ENCODE measurements at regions not wholly inside any gene's neighbourhood (a gene's known extent, or its start where the extent isn't known, plus 50 kb on each side); places are given as distances from the start of the nearest gene placed in this dataset.
"Not testable (repeated sequence)": the region's sequence is repeated elsewhere in the genome, so short reads cannot be mapped to it uniquely, and the experiment has no call there.

DNA sequence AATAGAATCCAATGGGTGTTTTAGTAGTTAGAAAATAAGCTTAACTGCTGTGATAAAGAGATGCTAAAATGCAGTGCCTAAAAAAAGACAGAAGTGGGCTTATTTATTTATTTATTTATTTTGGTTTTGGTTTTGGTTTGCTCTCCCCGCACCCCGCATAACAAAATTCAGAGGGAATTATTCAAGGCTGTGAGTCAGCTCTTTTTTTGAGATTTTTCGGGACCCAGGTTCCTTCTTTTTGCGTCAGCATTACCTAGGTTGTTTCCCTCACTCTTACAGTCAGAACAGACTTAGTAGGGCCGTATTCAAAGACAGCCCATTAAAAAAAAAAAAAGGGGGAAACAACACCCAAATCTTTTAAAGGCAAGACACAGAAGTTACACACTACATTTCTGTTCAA is 1495.5 kb upstream of the ADGRL3 start:
- Histone ChIP-seq H3K4me3 (no peak overlapping the region), H3K36me3 (replicated peaks) (no peaks in the 10 kb centered on the region), H3K4me1 (no peaks in the 10 kb centered on the region), H3K9me3 (no peaks in the 10 kb centered on the region), H3K27me3 (ENCODE audit: low read depth) (no peaks in the 10 kb centered on the region)
- DNase-seq (ENCODE audit: low spot score in 2 of 2), result no peak
- in situ Hi-C loops (cut with MboI; ENCODE audit: low sequenced_read_pairs), result no loop called here

DNA sequence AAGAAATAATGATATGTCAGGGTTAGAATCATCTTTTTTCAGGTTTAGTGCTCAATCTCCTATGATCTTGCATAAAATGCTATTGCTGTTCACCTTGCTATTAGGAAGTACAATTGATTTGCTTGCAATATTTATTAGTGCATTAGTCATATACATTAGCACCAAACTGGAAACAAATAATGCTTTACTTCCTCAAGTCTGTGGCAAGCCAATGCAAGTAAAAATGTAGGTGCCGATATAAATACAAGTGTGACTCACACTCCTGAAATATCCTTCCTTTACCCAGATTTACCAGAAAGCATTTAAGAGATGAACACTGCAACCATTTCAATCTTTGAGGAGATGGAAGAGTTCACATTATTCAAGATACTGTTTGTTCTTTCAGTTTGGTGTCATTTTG is 1487.7 kb upstream of the ADGRL3 start:
- H3K27me3 ChIP-seq (ENCODE audit: low read depth), result no peaks in the 10 kb centered on the region
- H3K36me3 ChIP-seq (replicated peaks), result no peaks in the 10 kb centered on the region
- H3K4me3 ChIP-seq, result no peak overlapping the region
- no peaks in the 10 kb centered on the region for H3K9me3 ChIP-seq
- in situ Hi-C loops (cut with MboI; ENCODE audit: low sequenced_read_pairs), result no loop called here
- DNase-seq (ENCODE audit: low spot score in 2 of 2), result no peak
- no peaks in the 10 kb centered on the region for H3K4me1 ChIP-seq

DNA sequence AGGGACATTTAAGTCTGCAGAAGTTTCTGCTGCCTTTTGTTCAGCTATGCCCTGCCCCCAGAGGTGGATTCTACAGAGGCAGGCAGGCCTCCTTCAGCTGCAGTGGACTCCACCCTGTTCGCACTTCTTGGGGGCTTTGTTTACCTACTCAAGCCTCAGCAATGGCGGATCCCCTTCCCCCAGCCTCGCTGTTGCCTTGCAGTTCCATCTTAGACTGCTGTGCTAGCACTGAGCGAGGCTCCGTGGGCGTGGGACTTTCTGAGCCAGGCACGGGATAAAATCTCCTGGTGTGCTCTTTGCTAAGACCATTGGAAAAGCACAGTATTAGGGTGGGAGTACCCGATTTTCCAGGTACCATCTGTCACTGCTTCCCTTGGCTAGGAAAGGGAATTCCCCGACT is 1475.8 kb upstream of the ADGRL3 start:
- H3K4me3 ChIP-seq; in situ Hi-C loops (cut with MboI; ENCODE audit: low sequenced_read_pairs); H3K9me3 ChIP-seq; DNase-seq (ENCODE audit: low spot score in 2 of 2); H3K36me3 ChIP-seq (replicated peaks); H3K4me1 ChIP-seq; H3K27me3 ChIP-seq (ENCODE audit: low read depth): not testable (repeated sequence)

DNA sequence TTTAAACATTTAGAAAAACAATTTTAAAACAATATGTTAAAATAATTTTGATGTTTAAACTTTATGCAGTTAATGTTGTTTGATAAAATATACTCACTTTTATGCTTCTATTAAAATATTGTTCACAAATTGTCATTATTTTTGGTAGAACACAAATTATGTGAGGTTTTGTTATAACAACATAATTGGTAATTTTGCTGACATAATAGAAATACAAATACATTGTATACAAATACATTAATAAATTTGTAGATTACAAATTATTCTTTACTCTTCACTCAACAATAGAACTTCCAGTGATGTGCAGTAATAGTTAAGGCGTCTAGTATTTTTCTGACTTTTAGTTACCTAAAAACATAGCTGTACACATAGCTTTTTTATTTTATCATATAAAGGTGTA is 1472.4 kb upstream of the ADGRL3 start:
- Histone ChIP-seq H3K4me1 (no peaks in the 10 kb centered on the region), H3K4me3 (no peak overlapping the region), H3K27me3 (ENCODE audit: low read depth) (no peaks in the 10 kb centered on the region), H3K36me3 (replicated peaks) (no peaks in the 10 kb centered on the region), H3K9me3 (no peaks in the 10 kb centered on the region)
- in situ Hi-C loops (cut with MboI; ENCODE audit: low sequenced_read_pairs), result no loop called here
- no peak for DNase-seq (ENCODE audit: low spot score in 2 of 2)

DNA sequence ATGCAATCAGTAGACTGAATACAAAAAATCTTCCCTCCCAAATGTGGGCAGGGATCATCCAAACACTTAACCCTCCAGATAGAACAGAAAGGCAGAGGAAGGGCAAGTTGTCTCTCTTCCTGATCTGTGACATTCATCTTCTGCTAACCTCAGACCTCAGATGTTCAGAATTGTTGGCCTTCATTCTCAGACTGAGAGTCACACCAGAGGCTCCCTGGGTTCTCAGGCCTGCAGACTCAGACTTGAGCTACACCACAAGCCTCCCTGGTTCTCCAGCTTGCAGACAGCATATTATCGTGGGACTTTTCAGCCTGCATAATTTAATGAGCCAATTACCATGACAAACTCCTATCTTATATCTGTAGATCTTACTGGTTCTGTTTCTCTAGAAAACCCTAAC is 1471.6 kb upstream of the ADGRL3 start:
- no peaks in the 10 kb centered on the region for H3K27me3 ChIP-seq (ENCODE audit: low read depth)
- no peak for DNase-seq (ENCODE audit: low spot score in 2 of 2)
- no peaks in the 10 kb centered on the region for H3K4me1 ChIP-seq
- H3K4me3 ChIP-seq, result no peak overlapping the region
- H3K36me3 ChIP-seq (replicated peaks), result no peaks in the 10 kb centered on the region
- no peaks in the 10 kb centered on the region for H3K9me3 ChIP-seq
- in situ Hi-C loops (cut with MboI; ENCODE audit: low sequenced_read_pairs), result no loop called here

DNA sequence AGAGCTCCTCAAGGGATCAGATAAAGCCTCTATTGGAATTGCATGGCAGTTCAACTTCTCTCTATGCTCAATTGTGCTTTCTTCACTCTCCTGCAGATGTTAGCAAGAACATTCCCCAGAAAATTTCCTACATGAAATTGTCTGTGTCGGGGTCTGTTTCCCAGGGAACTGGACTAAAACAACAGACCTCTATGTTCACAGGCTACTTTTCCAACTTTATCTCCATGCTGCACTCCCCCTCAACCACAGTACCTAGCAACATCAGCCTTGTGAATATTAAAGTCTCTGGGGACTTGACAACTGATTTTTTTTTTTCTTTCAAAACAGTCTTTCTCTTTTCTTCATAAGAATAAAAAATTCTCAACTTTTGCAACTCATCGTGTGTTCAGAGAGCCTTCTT is 1470.8 kb upstream of the ADGRL3 start:
- in situ Hi-C loops (cut with MboI; ENCODE audit: low sequenced_read_pairs), result no loop called here
- Histone ChIP-seq H3K36me3 (replicated peaks) (no peaks in the 10 kb centered on the region), H3K27me3 (ENCODE audit: low read depth) (no peaks in the 10 kb centered on the region), H3K4me1 (no peaks in the 10 kb centered on the region), H3K9me3 (no peaks in the 10 kb centered on the region), H3K4me3 (no peak overlapping the region)
- DNase-seq (ENCODE audit: low spot score in 2 of 2), result no peak

DNA sequence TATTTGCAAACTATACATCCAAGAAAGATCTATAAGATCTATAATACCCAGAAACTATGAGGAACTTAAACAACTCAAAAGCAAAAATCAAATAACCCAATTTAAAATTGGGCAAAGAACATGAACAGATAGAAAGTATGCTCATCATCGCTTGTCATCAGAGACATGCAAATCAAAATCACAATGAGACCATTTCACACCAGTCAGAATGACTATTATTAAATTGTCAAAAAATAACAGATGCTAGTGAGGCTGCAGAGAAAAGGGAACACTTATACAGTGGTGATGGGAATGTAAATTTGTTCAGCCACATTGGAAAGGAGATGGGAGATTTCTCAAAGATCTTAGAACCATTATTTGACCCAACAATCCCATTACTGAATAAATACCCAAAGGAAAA is 1451.7 kb upstream of the ADGRL3 start:
- no peaks in the 10 kb centered on the region for H3K9me3 ChIP-seq
- H3K36me3 ChIP-seq (replicated peaks), result no peaks in the 10 kb centered on the region
- no peaks in the 10 kb centered on the region for H3K4me1 ChIP-seq
- H3K27me3 ChIP-seq (ENCODE audit: low read depth), result no peaks in the 10 kb centered on the region
- in situ Hi-C loops (cut with MboI; ENCODE audit: low sequenced_read_pairs), result no loop called here
- H3K4me3 ChIP-seq, result no peak overlapping the region
- no peak for DNase-seq (ENCODE audit: low spot score in 2 of 2)

DNA sequence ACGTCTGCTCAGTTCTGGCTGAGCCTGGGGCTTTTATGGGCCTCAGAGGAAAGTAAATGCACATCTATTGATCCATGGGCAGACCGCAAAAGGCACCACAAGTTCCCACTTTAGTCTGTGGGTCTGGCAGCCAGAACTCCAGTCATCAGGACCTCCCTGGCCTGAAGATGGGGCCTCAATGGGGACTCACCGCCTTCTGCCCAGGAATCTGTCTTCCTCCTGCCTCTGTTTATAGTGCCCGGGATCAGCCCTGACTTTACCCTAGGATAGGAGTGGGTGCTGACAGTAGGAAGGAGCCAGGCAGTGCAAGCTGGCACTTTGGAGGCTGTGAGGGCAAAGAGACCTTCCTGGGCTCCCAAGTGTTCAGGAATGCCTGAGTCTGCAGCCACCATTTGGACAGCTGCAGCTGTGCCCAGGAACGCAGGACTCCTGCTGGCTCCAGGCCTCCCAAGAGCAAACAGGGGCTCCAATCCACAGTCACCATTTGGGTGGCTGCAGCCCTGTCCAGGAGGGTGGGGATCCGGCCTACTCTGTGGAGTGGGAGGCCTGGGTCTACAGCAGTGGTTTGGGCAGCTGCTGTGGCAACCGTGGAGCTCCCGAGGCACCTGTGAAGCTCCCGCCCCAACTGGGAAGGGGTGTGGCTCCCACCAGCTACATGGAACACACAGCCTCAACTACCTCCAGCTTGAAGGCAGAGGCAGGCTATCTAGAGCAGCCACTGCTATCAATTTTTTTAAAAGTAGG is 1440.9 kb upstream of the ADGRL3 start:
- Histone ChIP-seq H3K4me3 (no peak overlapping the region), H3K27me3 (ENCODE audit: low read depth) (no peaks in the 10 kb centered on the region), H3K9me3 (no peaks in the 10 kb centered on the region), H3K4me1 (no peaks in the 10 kb centered on the region), H3K36me3 (replicated peaks) (no peaks in the 10 kb centered on the region)
- in situ Hi-C loops (cut with MboI; ENCODE audit: low sequenced_read_pairs), result no loop called here
- DNase-seq (ENCODE audit: low spot score in 2 of 2), result no peak

DNA sequence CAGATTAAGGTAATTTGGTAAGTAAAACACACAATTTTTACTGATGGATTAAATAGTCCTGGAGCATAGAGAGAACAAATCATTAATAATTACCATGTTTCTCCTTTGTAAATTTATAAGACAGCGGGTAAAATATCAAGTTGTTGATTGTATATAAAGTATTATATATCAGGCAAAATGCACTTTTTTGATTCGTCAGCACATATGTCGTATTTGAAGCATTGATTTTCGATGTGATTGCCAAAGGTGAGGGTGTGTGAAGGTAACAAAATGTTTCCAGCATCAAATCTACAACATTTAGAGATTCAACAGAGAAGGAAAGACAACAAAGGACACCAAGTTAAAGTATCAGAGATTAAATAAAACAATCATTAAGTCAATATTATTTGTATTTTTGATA is 1437.8 kb upstream of the ADGRL3 start:
- H3K36me3 ChIP-seq (replicated peaks), result no peaks in the 10 kb centered on the region
- no peaks in the 10 kb centered on the region for H3K9me3 ChIP-seq
- no peaks in the 10 kb centered on the region for H3K4me1 ChIP-seq
- DNase-seq (ENCODE audit: low spot score in 2 of 2), result no peak
- in situ Hi-C loops (cut with MboI; ENCODE audit: low sequenced_read_pairs), result no loop called here
- no peak overlapping the region for H3K4me3 ChIP-seq
- H3K27me3 ChIP-seq (ENCODE audit: low read depth), result no peaks in the 10 kb centered on the region

DNA sequence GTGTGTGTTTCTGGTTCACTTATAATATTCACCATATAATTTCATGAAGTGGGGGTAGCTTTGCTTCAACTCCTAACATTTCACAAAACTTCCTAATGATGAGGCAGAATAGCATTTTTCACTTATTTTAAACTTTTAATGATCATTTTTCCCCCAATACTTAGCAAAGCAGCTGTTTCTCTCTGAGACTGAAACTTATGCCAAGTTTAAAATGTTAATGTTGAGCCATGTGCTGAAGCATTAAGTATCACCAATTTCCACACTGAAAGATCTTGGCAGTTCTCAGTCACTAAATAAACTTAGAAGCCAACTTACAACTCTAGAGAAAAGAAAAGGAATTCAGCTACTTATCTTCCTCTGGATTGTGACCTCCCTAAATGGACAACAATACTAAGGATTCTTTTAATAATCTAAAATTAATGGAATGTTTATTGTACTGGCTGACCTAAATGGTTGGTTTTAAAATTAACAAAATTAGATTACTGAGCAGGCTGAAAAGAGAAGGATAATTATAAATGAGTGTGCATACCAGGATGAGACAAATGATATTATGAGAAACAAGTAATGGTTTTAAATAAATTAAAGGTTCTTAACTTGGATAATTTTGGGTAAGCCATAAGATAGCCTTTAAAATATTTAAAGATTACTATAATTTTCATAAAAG is 1429.4 kb upstream of the ADGRL3 start:
- Histone ChIP-seq H3K9me3 (no peaks in the 10 kb centered on the region), H3K4me3 (no peak overlapping the region), H3K36me3 (replicated peaks) (no peaks in the 10 kb centered on the region), H3K27me3 (ENCODE audit: low read depth) (no peaks in the 10 kb centered on the region), H3K4me1 (no peaks in the 10 kb centered on the region)
- in situ Hi-C loops (cut with MboI; ENCODE audit: low sequenced_read_pairs), result no loop called here
- no peak for DNase-seq (ENCODE audit: low spot score in 2 of 2)

DNA sequence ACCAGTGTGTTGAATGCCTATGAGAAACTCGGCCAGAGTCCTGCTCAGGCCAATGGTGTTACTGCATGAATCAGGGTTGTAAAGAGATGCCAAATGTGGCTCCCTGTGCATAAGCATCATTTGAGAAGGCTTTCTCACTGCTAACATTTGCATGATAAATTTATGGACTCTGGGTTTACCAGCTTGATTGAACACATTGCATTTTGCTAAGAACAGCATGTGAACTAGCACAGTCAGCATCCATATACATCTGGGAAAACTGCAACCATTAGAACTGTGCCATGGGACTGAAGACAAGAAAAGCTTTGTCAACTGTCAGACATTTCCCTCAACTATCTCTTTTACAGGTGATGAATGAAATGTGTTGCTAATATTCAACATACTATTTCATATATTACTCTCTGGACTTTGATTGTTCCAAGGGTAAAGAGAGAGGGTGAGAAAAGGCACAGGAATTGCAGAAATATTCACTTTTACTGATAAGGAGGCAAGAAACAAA is 1427.4 kb upstream of the ADGRL3 start:
- DNase-seq (ENCODE audit: low spot score in 2 of 2), result no peak
- Histone ChIP-seq H3K4me3 (no peak overlapping the region), H3K36me3 (replicated peaks) (no peaks in the 10 kb centered on the region), H3K9me3 (no peaks in the 10 kb centered on the region), H3K4me1 (no peaks in the 10 kb centered on the region; the same call in 1 of the 2 replicates), H3K27me3 (ENCODE audit: low read depth) (no peaks in the 10 kb centered on the region)
- in situ Hi-C loops (cut with MboI; ENCODE audit: low sequenced_read_pairs), result no loop called here

DNA sequence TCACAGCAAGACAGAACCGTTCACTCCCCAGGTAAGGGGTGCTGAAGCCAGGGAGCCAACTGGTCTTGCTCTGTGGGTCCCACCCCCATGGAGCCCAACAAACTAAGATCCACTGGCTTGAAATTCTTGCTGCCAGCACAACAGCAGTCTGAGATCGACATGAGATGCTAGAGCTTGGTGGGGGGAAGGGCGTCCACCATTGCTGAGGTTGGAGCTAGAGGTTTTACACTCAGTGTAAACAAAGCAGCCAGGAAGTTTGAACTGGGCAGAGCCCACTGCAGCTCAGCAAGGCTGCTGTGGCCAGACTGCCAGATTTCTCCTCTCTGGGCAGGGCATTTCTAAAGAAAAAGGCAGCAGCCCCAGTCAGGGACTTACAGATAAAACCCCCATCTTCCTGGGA is 1419.9 kb upstream of the ADGRL3 start:
- H3K27me3 ChIP-seq (ENCODE audit: low read depth); H3K9me3 ChIP-seq; in situ Hi-C loops (cut with MboI; ENCODE audit: low sequenced_read_pairs): not testable (repeated sequence)

DNA sequence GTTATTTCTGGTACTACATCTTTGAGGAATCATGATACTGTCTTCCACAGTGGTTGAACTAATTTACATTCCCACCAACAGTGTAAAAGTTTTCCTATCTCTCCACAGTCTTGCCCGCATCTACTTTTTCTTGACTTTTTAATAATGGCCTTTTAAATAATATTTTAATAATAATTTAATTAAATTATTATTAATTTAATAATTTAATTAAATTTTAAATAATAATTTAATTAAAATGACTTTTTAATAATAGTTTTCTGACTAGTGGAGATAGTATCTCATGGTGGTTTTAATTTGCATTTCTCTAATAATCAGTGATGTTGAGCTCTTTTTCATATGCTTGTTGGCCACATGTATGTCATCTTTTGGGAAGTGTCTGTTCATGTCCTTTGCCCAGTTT is 1395.0 kb upstream of the ADGRL3 start:
- DNase-seq (ENCODE audit: low spot score in 2 of 2), result no peak

More for the DNA sequence above, 1419.9 kb upstream of the ADGRL3 start:
- H3K4me1 ChIP-seq; DNase-seq (ENCODE audit: low spot score in 2 of 2); H3K4me3 ChIP-seq; H3K36me3 ChIP-seq (replicated peaks): not testable (repeated sequence)

DNA sequence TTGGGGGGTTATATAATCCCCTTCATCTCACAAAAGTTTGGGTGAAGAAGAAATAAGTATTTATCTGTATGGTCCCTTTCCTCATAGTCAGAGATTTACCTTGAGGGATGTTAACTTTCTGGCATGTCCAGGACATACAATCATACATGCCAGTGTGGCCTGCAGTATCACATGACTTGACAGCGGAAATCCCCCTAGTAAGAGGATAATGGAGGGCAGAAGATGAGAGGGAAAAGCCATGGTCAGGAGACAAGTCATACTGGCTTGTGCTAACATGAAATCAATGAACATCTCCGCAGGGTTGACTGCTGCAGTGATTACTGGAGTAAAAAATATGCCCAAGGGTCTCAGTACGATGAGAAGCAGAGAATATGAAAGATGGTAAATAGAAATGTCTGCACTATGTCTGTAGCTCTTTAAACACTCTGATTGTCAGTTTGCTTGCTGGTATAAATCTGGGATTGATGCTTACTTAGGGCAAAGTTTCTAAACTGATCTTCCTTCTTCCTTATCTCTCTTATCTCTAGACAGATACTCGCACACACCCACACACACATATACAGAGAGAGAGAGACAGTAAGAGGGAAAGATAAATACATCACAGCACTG is 1385.6 kb upstream of the ADGRL3 start:
- no peaks in the 10 kb centered on the region for H3K27me3 ChIP-seq (ENCODE audit: low read depth)
- H3K4me1 ChIP-seq, result no peaks in the 10 kb centered on the region
- no peaks in the 10 kb centered on the region for H3K9me3 ChIP-seq
- no peak overlapping the region for H3K4me3 ChIP-seq
- in situ Hi-C loops (cut with MboI; ENCODE audit: low sequenced_read_pairs), result no loop called here
- H3K36me3 ChIP-seq (replicated peaks), result no peaks in the 10 kb centered on the region
- DNase-seq (ENCODE audit: low spot score in 2 of 2), result no peak

More for the DNA sequence above, 1395.0 kb upstream of the ADGRL3 start:
- no peaks in the 10 kb centered on the region for H3K4me1 ChIP-seq
- no peaks in the 10 kb centered on the region for H3K36me3 ChIP-seq (replicated peaks)
- in situ Hi-C loops (cut with MboI; ENCODE audit: low sequenced_read_pairs), result no loop called here
- no peak overlapping the region for H3K4me3 ChIP-seq
- H3K27me3 ChIP-seq (ENCODE audit: low read depth), result no peaks in the 10 kb centered on the region
- H3K9me3 ChIP-seq, result no peaks in the 10 kb centered on the region; the same call in 1 of the 2 replicates
